ENCODE measurements at regions not wholly inside any gene's neighbourhood (a gene's known extent, or its start where the extent isn't known, plus 50 kb on each side); places are given as distances from the start of the nearest gene placed in this dataset.

DNA sequence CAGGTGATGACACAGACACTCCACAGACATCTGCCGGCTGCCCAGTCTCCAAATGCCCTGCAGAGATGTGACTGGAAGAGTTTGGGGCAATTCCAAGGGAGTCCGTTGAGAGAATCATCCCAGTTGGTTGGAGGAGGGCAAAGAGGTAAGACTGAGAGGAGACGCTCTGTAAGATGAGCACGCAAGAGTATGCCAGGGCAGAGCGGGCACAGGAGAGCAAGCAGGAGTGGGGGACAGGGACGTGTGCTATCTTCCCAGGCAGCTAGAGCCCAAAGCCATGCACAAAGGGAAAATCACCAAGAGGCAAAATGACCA is 156.3 kb upstream of the TSHZ3 start:
- TF ChIP-seq, protein P1, sequence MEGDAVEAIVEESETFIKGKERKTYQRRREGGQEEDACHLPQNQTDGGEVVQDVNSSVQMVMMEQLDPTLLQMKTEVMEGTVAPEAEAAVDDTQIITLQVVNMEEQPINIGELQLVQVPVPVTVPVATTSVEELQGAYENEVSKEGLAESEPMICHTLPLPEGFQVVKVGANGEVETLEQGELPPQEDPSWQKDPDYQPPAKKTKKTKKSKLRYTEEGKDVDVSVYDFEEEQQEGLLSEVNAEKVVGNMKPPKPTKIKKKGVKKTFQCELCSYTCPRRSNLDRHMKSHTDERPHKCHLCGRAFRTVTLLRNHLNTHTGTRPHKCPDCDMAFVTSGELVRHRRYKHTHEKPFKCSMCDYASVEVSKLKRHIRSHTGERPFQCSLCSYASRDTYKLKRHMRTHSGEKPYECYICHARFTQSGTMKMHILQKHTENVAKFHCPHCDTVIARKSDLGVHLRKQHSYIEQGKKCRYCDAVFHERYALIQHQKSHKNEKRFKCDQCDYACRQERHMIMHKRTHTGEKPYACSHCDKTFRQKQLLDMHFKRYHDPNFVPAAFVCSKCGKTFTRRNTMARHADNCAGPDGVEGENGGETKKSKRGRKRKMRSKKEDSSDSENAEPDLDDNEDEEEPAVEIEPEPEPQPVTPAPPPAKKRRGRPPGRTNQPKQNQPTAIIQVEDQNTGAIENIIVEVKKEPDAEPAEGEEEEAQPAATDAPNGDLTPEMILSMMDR (conservative IDR thresholded peaks at IDR 0.05): no peak
- TF ChIP-seq ZFX (IDR thresholded peaks at IDR 0.05): no peak

All from C4-2B (cell line).